ENCODE measurements at regions not wholly inside any gene's neighbourhood (a gene's known extent, or its start where the extent isn't known, plus 50 kb on each side); places are given as distances from the start of the nearest gene placed in this dataset.

- H3K27me3 ChIP-seq (ENCODE audit: control insufficient read depth, low read length) = no peaks in the 10 kb centered on the region
- H3F3A ChIP-seq (ENCODE audit: control insufficient read depth, insufficient read depth) = no peaks in the 10 kb centered on the region
- no peak overlapping the region for H3K4me3 ChIP-seq (ENCODE audit: low read length)
- no peaks in the 10 kb centered on the region for H4K20me1 ChIP-seq (ENCODE audit: control insufficient read depth, insufficient read depth, low read depth, low read length)
- TF ChIP-seq EZH2phosphoT487 (IDR thresholded peaks at IDR 0.05; ENCODE audit: borderline replicate concordance, low read length) (no peak), CTCF (IDR thresholded peaks at IDR 0.05; ENCODE audit: low read depth, low read length, poor library complexity, severe bottlenecking) (no peak)
- no peaks in the 10 kb centered on the region for H3K9me2 ChIP-seq (replicated peaks; ENCODE audit: control insufficient read depth, low read length)
- H3K27ac ChIP-seq (ENCODE audit: low read depth, low read length) = no peak overlapping the region
- H3K9me3 ChIP-seq (ENCODE audit: control insufficient read depth, insufficient read depth, low read length) = no peaks in the 10 kb centered on the region
- no peak overlapping the region for H3K4me2 ChIP-seq (ENCODE audit: low read length)
- H3K4me1 ChIP-seq (ENCODE audit: control insufficient read depth, low read length) = no peaks in the 10 kb centered on the region
- no peaks in the 10 kb centered on the region for H3K36me3 ChIP-seq (ENCODE audit: control insufficient read depth, low read length)
- H3K79me2 ChIP-seq (ENCODE audit: control insufficient read depth, low read length) = no peaks in the 10 kb centered on the region
These were observed 121.7 kb upstream of the HAND2 start for GRCh38 chr4:173651651-173652282.

GRCh38 chr4:173647902-173648301 is 117.9 kb upstream of the HAND2 start:
- no peak overlapping the region for H3K4me3 ChIP-seq (ENCODE audit: low read length)
- H3K4me2 ChIP-seq (ENCODE audit: low read length) = no peak overlapping the region
- no peaks in the 10 kb centered on the region for H3K9me2 ChIP-seq (replicated peaks; ENCODE audit: control insufficient read depth, low read length)
- TF ChIP-seq CTCF (IDR thresholded peaks at IDR 0.05; ENCODE audit: low read depth, low read length, poor library complexity, severe bottlenecking) (no peak), EZH2phosphoT487 (IDR thresholded peaks at IDR 0.05; ENCODE audit: borderline replicate concordance, low read length) (no peak)
- H3K36me3 ChIP-seq (ENCODE audit: control insufficient read depth, low read length) = no peaks in the 10 kb centered on the region
- no peaks in the 10 kb centered on the region for H4K20me1 ChIP-seq (ENCODE audit: control insufficient read depth, insufficient read depth, low read depth, low read length)
- H3K27me3 ChIP-seq (ENCODE audit: control insufficient read depth, low read length) = no peaks in the 10 kb centered on the region
- H3K79me2 ChIP-seq (ENCODE audit: control insufficient read depth, low read length) = no peaks in the 10 kb centered on the region
- H3K4me1 ChIP-seq (ENCODE audit: control insufficient read depth, low read length) = no peaks in the 10 kb centered on the region
- no peaks in the 10 kb centered on the region for H3F3A ChIP-seq (ENCODE audit: control insufficient read depth, insufficient read depth)
- H3K27ac ChIP-seq (ENCODE audit: low read depth, low read length) = no peak overlapping the region
- H3K9me3 ChIP-seq (ENCODE audit: control insufficient read depth, insufficient read depth, low read length) = no peaks in the 10 kb centered on the region

DNA sequence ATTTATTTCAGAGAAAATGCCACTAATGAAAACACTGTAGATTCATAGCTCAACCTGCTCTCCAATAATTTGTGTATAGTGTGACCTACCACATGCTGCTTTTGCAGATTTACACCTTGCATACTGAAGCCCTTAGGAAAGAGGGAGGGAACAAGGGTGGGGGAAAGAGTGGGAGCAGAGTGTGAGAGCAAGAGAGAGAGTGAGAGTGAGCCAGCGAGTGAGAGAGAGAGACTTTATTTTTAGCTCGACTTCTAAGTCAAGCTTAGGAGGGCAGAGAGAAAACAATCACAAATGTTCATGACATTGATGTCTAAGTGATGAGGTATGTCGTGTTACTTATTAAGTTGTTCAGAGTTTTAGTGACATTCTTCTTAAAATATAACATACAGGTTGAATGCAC is 112.5 kb upstream of the HAND2 start:
- no peaks in the 10 kb centered on the region for H3K9me3 ChIP-seq (ENCODE audit: control insufficient read depth, insufficient read depth, low read length)
- TF ChIP-seq CTCF (IDR thresholded peaks at IDR 0.05; ENCODE audit: low read depth, low read length, poor library complexity, severe bottlenecking) (no peak), EZH2phosphoT487 (IDR thresholded peaks at IDR 0.05; ENCODE audit: borderline replicate concordance, low read length) (no peak)
- H3K27ac ChIP-seq (ENCODE audit: low read depth, low read length) = no peak overlapping the region
- H3K4me3 ChIP-seq (ENCODE audit: low read length) = no peak overlapping the region
- no peaks in the 10 kb centered on the region for H3K27me3 ChIP-seq (ENCODE audit: control insufficient read depth, low read length)
- no peak overlapping the region for H3K4me2 ChIP-seq (ENCODE audit: low read length)
- no peaks in the 10 kb centered on the region for H3K4me1 ChIP-seq (ENCODE audit: control insufficient read depth, low read length)
- H3K9me2 ChIP-seq (replicated peaks; ENCODE audit: control insufficient read depth, low read length) = no peaks in the 10 kb centered on the region
- no peaks in the 10 kb centered on the region for H3K79me2 ChIP-seq (ENCODE audit: control insufficient read depth, low read length)
- no peaks in the 10 kb centered on the region for H3K36me3 ChIP-seq (ENCODE audit: control insufficient read depth, low read length)
- no peaks in the 10 kb centered on the region for H4K20me1 ChIP-seq (ENCODE audit: control insufficient read depth, insufficient read depth, low read depth, low read length)
- H3F3A ChIP-seq (ENCODE audit: control insufficient read depth, insufficient read depth) = no peaks in the 10 kb centered on the region
